Bronchial epithelial cell (primary cell): ENCODE measurements at regions not wholly inside any gene's neighbourhood (a gene's known extent, or its start where the extent isn't known, plus 50 kb on each side); places are given as distances from the start of the nearest gene placed in this dataset.

ENCODE experiments used
- DNase-seq: peaks from one replicate; pipeline ENCODE4 v3.0.0-alpha.2; 2010; ENCODE audit warnings: low read depth
- FAIRE-seq: peaks from 2 replicates; lab custom pipeline; 2011; peaks lifted over from hg19 to GRCh38; lab: Jason Lieb, UNC
- H3K27me3 ChIP-seq: 2 replicates; pipeline ENCODE4 v1.5.1; 2011; ENCODE audit warnings: low read length; ENCODE audit not compliant: control insufficient read depth, insufficient read depth
- H3K36me3 ChIP-seq: 2 replicates; pipeline ENCODE4 v1.5.1; 2011; ENCODE audit warnings: low read length; ENCODE audit not compliant: control insufficient read depth, insufficient read depth
- H3K4me3 ChIP-seq: 2 replicates; pipeline ENCODE4 v1.5.1; 2011; ENCODE audit warnings: mild to moderate bottlenecking, low read depth, low read length, control low read depth
- TF ChIP-seq, protein P1 (sequence below): IDR thresholded peaks from 2 replicates; pipeline ENCODE4 v1.5.1; 2011; ENCODE audit warnings: mild to moderate bottlenecking, moderate library complexity, low read length, control low read depth, inconsistent platforms; ENCODE audit not compliant: insufficient read depth, severe bottlenecking

- H3K36me3 ChIP-seq, result no peaks in the 10 kb centered on the region
- H3K27me3 ChIP-seq, result no peaks in the 10 kb centered on the region
- H3K4me3 ChIP-seq, result no peak overlapping the region
- no peak for FAIRE-seq
- TF ChIP-seq, protein P1, sequence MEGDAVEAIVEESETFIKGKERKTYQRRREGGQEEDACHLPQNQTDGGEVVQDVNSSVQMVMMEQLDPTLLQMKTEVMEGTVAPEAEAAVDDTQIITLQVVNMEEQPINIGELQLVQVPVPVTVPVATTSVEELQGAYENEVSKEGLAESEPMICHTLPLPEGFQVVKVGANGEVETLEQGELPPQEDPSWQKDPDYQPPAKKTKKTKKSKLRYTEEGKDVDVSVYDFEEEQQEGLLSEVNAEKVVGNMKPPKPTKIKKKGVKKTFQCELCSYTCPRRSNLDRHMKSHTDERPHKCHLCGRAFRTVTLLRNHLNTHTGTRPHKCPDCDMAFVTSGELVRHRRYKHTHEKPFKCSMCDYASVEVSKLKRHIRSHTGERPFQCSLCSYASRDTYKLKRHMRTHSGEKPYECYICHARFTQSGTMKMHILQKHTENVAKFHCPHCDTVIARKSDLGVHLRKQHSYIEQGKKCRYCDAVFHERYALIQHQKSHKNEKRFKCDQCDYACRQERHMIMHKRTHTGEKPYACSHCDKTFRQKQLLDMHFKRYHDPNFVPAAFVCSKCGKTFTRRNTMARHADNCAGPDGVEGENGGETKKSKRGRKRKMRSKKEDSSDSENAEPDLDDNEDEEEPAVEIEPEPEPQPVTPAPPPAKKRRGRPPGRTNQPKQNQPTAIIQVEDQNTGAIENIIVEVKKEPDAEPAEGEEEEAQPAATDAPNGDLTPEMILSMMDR, result no peak
- no peak for DNase-seq
These were observed 416.7 kb upstream of the SEMA6D start for GRCh38 chr15:47300596-47300995.

GRCh38 chr15:47301481-47301880 lies 415.8 kb upstream of the SEMA6D start:
- Histone ChIP-seq H3K4me3 (no peak overlapping the region), H3K27me3 (no peaks in the 10 kb centered on the region), H3K36me3 (no peaks in the 10 kb centered on the region)
- TF ChIP-seq, protein P1, result no peak
- DNase-seq (no peak), FAIRE-seq (no peak)

- H3K36me3 ChIP-seq, result no peaks in the 10 kb centered on the region
- no peaks in the 10 kb centered on the region for H3K27me3 ChIP-seq
- DNase-seq (no peak), FAIRE-seq (no peak)
- H3K4me3 ChIP-seq, result no peak overlapping the region
- TF ChIP-seq, protein P1, result no peak
These were observed 412.6 kb upstream of the SEMA6D start for GRCh38 chr15:47304656-47305055.

- FAIRE-seq (no peak), DNase-seq (no peak)
- Histone ChIP-seq H3K27me3 (no peaks in the 10 kb centered on the region), H3K4me3 (no peak overlapping the region), H3K36me3 (no peaks in the 10 kb centered on the region)
- TF ChIP-seq, protein P1, result no peak
These were observed 405.1 kb upstream of the SEMA6D start for GRCh38 chr15:47312161-47312560.

DNA sequence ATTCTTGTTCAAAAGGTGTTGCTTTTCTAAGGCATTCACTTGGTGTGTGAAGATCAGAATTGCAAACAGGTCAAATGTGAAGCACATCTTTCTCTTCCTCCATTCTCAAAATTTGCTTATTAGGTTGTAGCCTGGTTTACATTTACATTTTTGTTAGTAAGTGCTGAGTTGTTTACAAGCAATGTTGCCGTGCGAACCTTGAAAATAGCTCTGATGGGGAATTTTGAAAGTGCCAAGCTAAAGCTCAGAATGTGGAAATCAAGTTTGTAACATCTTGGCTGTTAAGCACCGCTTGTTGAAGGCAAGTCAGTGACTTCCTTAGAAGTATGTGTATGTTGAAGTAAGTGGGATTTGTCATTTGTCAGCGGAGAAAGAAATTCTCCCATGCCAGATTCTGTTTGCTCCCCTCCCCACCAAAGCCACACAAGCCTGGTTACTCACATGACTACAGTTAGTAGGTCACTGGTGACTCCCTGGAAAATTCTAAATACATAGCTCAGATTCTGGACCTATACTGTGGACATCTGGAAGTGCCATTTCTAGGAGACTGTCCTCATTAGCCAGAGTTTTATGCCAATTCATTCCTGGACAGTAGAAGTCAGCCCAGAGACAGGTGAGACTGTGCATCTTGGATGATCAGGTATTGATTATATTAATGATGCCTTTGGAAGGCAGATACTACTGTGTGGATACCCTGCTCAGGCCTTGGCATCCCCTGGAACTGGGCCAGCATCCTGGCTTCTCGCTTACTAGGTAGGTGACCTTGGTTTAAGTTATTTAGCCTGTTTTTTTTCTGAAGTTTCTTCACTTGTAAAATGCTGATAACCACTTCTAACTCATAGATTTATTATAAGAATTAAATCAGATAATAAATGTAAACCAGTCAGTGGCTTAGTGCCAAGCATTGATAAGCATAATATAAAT lies 390.6 kb upstream of the SEMA6D start:
- Histone ChIP-seq H3K27me3 (no peaks in the 10 kb centered on the region), H3K36me3 (no peaks in the 10 kb centered on the region), H3K4me3 (no peak overlapping the region)
- DNase-seq (no peak), FAIRE-seq (no peak)
- TF ChIP-seq, protein P1, result no peak
